K562 (cell line): ENCODE measurements at regions not wholly inside any gene's neighbourhood (a gene's known extent, or its start where the extent isn't known, plus 50 kb on each side); places are given as distances from the start of the nearest gene placed in this dataset.

Experiments used
- ATAC-seq: fragments of 200-7000 bp; cut with Tn5 transposase; 3 replicates; pipeline ENCODE4 v1.9.1; 2020; ENCODE audit warnings: moderate library complexity
- BruUV-seq: library from RNA; stranded (reverse); fragments of 400-500 nt; replicated peaks from 2 replicates; lab custom pipeline; 2021; lab: Mats Ljungman, UMichigan
- CTCF ChIA-PET: fragments of 300-600 bp; formaldehyde crosslinking; extraction: SDS; loops from one replicate; lab custom pipeline; 2021; ENCODE audit warnings: low intra/inter-chr PET ratio; lab: Yijun Ruan, JAX
- POLR2A ChIA-PET: fragments of 300-600, 350-650 bp; sonication (Branson Sonifier 250); formaldehyde crosslinking; extraction: SDS; loops from one replicate; lab custom pipeline; 2021; ENCODE audit warnings: antibody characterized with exemption, inconsistent platforms; lab: Yijun Ruan, JAX
- DNase-seq, 4 experiments: peaks; one replicate each; pipeline versions ENCODE4 v3.0.0 to v3.0.0-alpha.2; 2011 to 2018; ENCODE audit warnings: low spot score in 3 of 4, mixed read lengths in 3 of 4; ENCODE audit errors: extremely low read depth in 1 of 4
- FAIRE-seq: peaks from 2 replicates; lab custom pipeline; 2011; peaks lifted over from hg19 to GRCh38; lab: Jason Lieb, UNC
- H2AFZ ChIP-seq: 2 replicates; pipeline ENCODE4 v1.6.0; 2011; ENCODE audit warnings: low read depth, low read length, control low read depth, inconsistent platforms
- H3K27ac ChIP-seq: fragments of 200-600 bp; 3 replicates; pipeline ENCODE4 v1.8.0; 2011; ENCODE audit warnings: low read depth, mild to moderate bottlenecking, control low read depth, inconsistent platforms, low read length, moderate library complexity, mixed read lengths; ENCODE audit errors: extremely low read depth
- H3K27me3 ChIP-seq, 2 experiments: fragments of 300-600 bp in 1 of 2; 2 replicates in 1 of 2; 3 replicates in 1 of 2; pipeline versions ENCODE4 v1.6.0 to v1.8.0; 2011; ENCODE audit warnings: inconsistent platforms in 2 of 2, low read length in 2 of 2, mild to moderate bottlenecking in 1 of 2, mixed read lengths in 1 of 2, moderate library complexity in 1 of 2; ENCODE audit not compliant: control insufficient read depth in 2 of 2, insufficient read depth in 2 of 2
- H3K36me3 ChIP-seq: fragments of 300-600 bp; 3 replicates; pipeline ENCODE4 v1.8.0; 2011; ENCODE audit warnings: mild to moderate bottlenecking, low read length, inconsistent platforms; ENCODE audit not compliant: control insufficient read depth, insufficient read depth
- H3K4me1 ChIP-seq, 2 experiments: fragments of 200-600 bp in 1 of 2; replicated peaks in 1 of 2; 2 replicates in 1 of 2; 3 replicates in 1 of 2; pipeline versions ENCODE4 v1.5.1 to v1.8.0; 2011; ENCODE audit warnings: inconsistent platforms in 2 of 2, low read length in 2 of 2, mild to moderate bottlenecking in 1 of 2, mixed read lengths in 1 of 2, moderate library complexity in 1 of 2; ENCODE audit not compliant: control insufficient read depth in 2 of 2, insufficient read depth in 2 of 2
- H3K4me2 ChIP-seq: 2 replicates; pipeline ENCODE4 v1.6.1; 2011; ENCODE audit warnings: low read length, control low read depth, inconsistent platforms, mixed read lengths; ENCODE audit not compliant: insufficient read depth
- H3K4me3 ChIP-seq: fragments of 200-600 bp; sonication (generic), shearing (Covaris generic); 2 replicates; pipeline ENCODE4 v1.5.1; 2016; ENCODE audit warnings: control low read depth, inconsistent platforms
- H3K79me2 ChIP-seq: fragments of 200-600 bp; 3 replicates; pipeline ENCODE4 v1.8.0; 2011; ENCODE audit warnings: low read length, inconsistent platforms; ENCODE audit not compliant: control insufficient read depth, insufficient read depth
- H3K9ac ChIP-seq, 2 experiments: 2 replicates each; pipeline versions ENCODE4 v1.6.0 to v1.6.1; 2011; ENCODE audit warnings: low read depth in 2 of 2, low read length in 2 of 2, control low read depth in 1 of 2, inconsistent platforms in 1 of 2, mild to moderate bottlenecking in 1 of 2, mixed read lengths in 1 of 2; ENCODE audit not compliant: insufficient read depth in 1 of 2
- H3K9me1 ChIP-seq: one replicate; pipeline ENCODE4 v1.6.0; 2011; ENCODE audit warnings: inconsistent platforms, mild to moderate bottlenecking, low read length, moderate library complexity; ENCODE audit not compliant: control insufficient read depth, insufficient read depth
- H3K9me3 ChIP-seq: replicated peaks from 2 replicates; pipeline ENCODE4 v1.5.1; 2011; ENCODE audit warnings: low read depth, low read length, inconsistent platforms; ENCODE audit not compliant: control insufficient read depth, insufficient read depth
- H4K20me1 ChIP-seq: replicated peaks from 2 replicates; pipeline ENCODE4 v1.6.1; 2011; ENCODE audit warnings: low read length, inconsistent platforms, mixed read lengths; ENCODE audit not compliant: control insufficient read depth, insufficient read depth
- BCL6 ChIP-seq: fragments of 250-450 bp; sonication (Bioruptor Pico); IDR thresholded peaks from 2 replicates; pipeline ENCODE4 v1.4.0; 2020
- HDAC1 ChIP-seq, 2 experiments: fragments of 450-650 bp; IDR thresholded peaks; 2 replicates each; pipeline ENCODE4 v1.6.1; 2016 to 2017; ENCODE audit warnings: inconsistent platforms in 1 of 2, mild to moderate bottlenecking in 1 of 2, moderate library complexity in 1 of 2
- NCOR1 ChIP-seq: fragments of 450-650 bp; IDR thresholded peaks from 2 replicates; pipeline ENCODE4 v1.6.1; 2016; ENCODE audit warnings: mild to moderate bottlenecking, moderate library complexity
- NFE2L1 ChIP-seq: fragments of 450-650 bp; IDR thresholded peaks from 2 replicates; pipeline ENCODE4 v1.6.1; 2016; ENCODE audit warnings: missing genetic modification characterization, low read depth, mild to moderate bottlenecking, missing compliant biosample characterization, moderate library complexity, borderline replicate concordance
- PCBP2 ChIP-seq: fragments of 200-400 bp; formaldehyde crosslinking; IDR thresholded peaks from 2 replicates; pipeline ENCODE4 v1.6.1; 2018; ENCODE audit warnings: low read length, low read depth, mild to moderate bottlenecking, moderate library complexity; ENCODE audit not compliant: poor library complexity, severe bottlenecking
- RERE ChIP-seq: sonication (generic); formaldehyde crosslinking; IDR thresholded peaks from 2 replicates; pipeline ENCODE4 v1.8.0; 2023; ENCODE audit warnings: missing genetic modification reagents, mild to moderate bottlenecking, borderline replicate concordance
- SRSF1 ChIP-seq: fragments of 200-400 bp; formaldehyde crosslinking; IDR thresholded peaks from 2 replicates; pipeline ENCODE4 v1.6.1; 2017; ENCODE audit warnings: mild to moderate bottlenecking, low read depth, low read length, moderate library complexity
- ZNF184 ChIP-seq: sonication (generic); formaldehyde crosslinking; IDR thresholded peaks from 2 replicates; pipeline ENCODE4 v1.5.0; 2020; ENCODE audit warnings: missing genetic modification reagents
- WGBS: fragments of 100-300 bp; shearing (Covaris generic); methylation state at CpG from one replicate; pipeline ENCODE4 v1.1.6; 2016; ENCODE audit warnings: low coverage, mixed read lengths; ENCODE audit not compliant: insufficient coverage; ENCODE audit errors: missing lambda C conversion rate; 5-methylcytosine and 5-hydroxymethylcytosine counted together
- in situ Hi-C: fragments of 300-500 bp; cut with MboI; formaldehyde crosslinking; loops from 4 replicates; pipeline ENCODE4 v1.15.0; 2018; ENCODE audit warnings: inconsistent platforms, mixed read lengths
- intact Hi-C: fragments of 100-400 bp; cut with micrococcal nuclease; formaldehyde crosslinking; loops from 2 replicates; pipeline ENCODE4 v1.14.2; 2022

- TF ChIP-seq RERE (CRISPR knock-in tag) (no peak), NFE2L1 (no peak)
These were observed 137.8 kb downstream of the ZDHHC20 start (continued) for GRCh38 chr13:21321269-21321668.

- Histone ChIP-seq H3K9ac (no peak overlapping the region), H4K20me1 (no peaks in the 10 kb centered on the region), H3K36me3 (no peaks in the 10 kb centered on the region), H3K4me1 (peaks cover 0 to 4% of the 10 kb centered on the region in 2 experiments; a peak in 1 of 5 replicates), H2AFZ (no peak overlapping the region), H3K4me3 (no peak overlapping the region), H3K9me3 (no peaks in the 10 kb centered on the region), H3K4me2 (no peak overlapping the region), H3K9me1 (no peaks in the 10 kb centered on the region), H3K27ac (no peak overlapping the region), H3K27me3 (peaks cover 0 to 6% of the 10 kb centered on the region in 2 experiments; a peak in 2 of 5 replicates), H3K79me2 (no peaks in the 10 kb centered on the region)
- BruUV-seq = no TSS peak
- FAIRE-seq (no peak), ATAC-seq (no peak), DNase-seq (no peak)
- no peak for TF ChIP-seq SRSF1
- no peak for TF ChIP-seq NCOR1
- TF ChIP-seq HDAC1 (IDR thresholded peaks at IDR 0.05) = no peak
- TF ChIP-seq BCL6 (CRISPR knock-in tag) = no peak
- TF ChIP-seq PCBP2 = no peak
- no peak for TF ChIP-seq ZNF184 (CRISPR knock-in tag)
- POLR2A ChIA-PET = no interaction called here
- intact Hi-C loops (no loop called here), in situ Hi-C loops (no loop called here)
- WGBS = 3% methylated on average over 3 of the region's 11 CpGs
- CTCF ChIA-PET = no interaction called here
These were observed 136.7 kb downstream of the ZDHHC20 start for GRCh38 chr13:21322327-21322965.
